Neuronal stem cell (in vitro differentiated cells): ENCODE measurements at regions not wholly inside any gene's neighbourhood (a gene's known extent, or its start where the extent isn't known, plus 50 kb on each side); places are given as distances from the start of the nearest gene placed in this dataset.

Experiments
- DNase-seq: peaks from one replicate; pipeline ENCODE4 v3.0.0-alpha.2; 2013; ENCODE audit warnings: low spot score
- H2AFZ ChIP-seq: one replicate; pipeline ENCODE4 v1.6.1; 2013; ENCODE audit warnings: mild to moderate bottlenecking, low read length, inconsistent platforms
- H2AK5ac ChIP-seq: 2 replicates; pipeline ENCODE4 v1.6.1; 2013; ENCODE audit warnings: low read depth, mild to moderate bottlenecking, inconsistent platforms, low read length, moderate library complexity, mixed read lengths
- H2BK120ac ChIP-seq: 2 replicates; pipeline ENCODE4 v1.6.1; 2013; ENCODE audit warnings: low read depth, mild to moderate bottlenecking, inconsistent platforms, low read length, moderate library complexity, mixed read lengths
- H2BK12ac ChIP-seq: one replicate; pipeline ENCODE4 v1.6.1; 2013; ENCODE audit warnings: low read length, inconsistent platforms
- H2BK15ac ChIP-seq: 2 replicates; pipeline ENCODE4 v1.6.1; 2013; ENCODE audit warnings: mild to moderate bottlenecking, low read length, inconsistent platforms, mixed read lengths
- H2BK5ac ChIP-seq: one replicate; pipeline ENCODE4 v1.6.1; 2013; ENCODE audit warnings: inconsistent platforms, mild to moderate bottlenecking, low read length, moderate library complexity
- H3K14ac ChIP-seq: one replicate; pipeline ENCODE4 v1.6.1; 2013; ENCODE audit warnings: low read length, inconsistent platforms
- H3K18ac ChIP-seq: 2 replicates; pipeline ENCODE4 v1.6.1; 2013; ENCODE audit warnings: low read length, inconsistent platforms
- H3K23ac ChIP-seq: 2 replicates; pipeline ENCODE4 v1.6.1; 2013; ENCODE audit warnings: low read depth, mild to moderate bottlenecking, mixed read lengths, low read length, inconsistent platforms; ENCODE audit not compliant: poor library complexity
- H3K27ac ChIP-seq: replicated peaks from 3 replicates; pipeline ENCODE4 v1.5.1; 2013; ENCODE audit warnings: low read length, inconsistent platforms
- H3K27me3 ChIP-seq, 3 experiments: 2 replicates each; pipeline ENCODE4 v1.6.1; 2013; ENCODE audit warnings: low read length in 3 of 3, mild to moderate bottlenecking in 2 of 3, inconsistent platforms in 1 of 3, low read depth in 1 of 3, mixed read lengths in 1 of 3, moderate library complexity in 1 of 3; ENCODE audit not compliant: control insufficient read depth in 3 of 3, insufficient read depth in 3 of 3
- H3K36me3 ChIP-seq, 2 donors: replicated peaks in 1 of 2; 2 replicates each; pipeline ENCODE4 v1.6.1; 2013; ENCODE audit warnings: low read length in 2 of 2; ENCODE audit not compliant: control insufficient read depth in 2 of 2, insufficient read depth in 2 of 2
- H3K4ac ChIP-seq: 2 replicates; pipeline ENCODE4 v1.6.1; 2013; ENCODE audit warnings: inconsistent platforms, mild to moderate bottlenecking, low read length, moderate library complexity
- H3K4me1 ChIP-seq, 2 donors: 1 replicate in 1 of 2; 2 replicates in 1 of 2; pipeline ENCODE4 v1.6.1; 2013; ENCODE audit warnings: low read length in 2 of 2, low read depth in 1 of 2; ENCODE audit not compliant: control insufficient read depth in 2 of 2, insufficient read depth in 1 of 2
- H3K4me2 ChIP-seq: one replicate; pipeline ENCODE4 v1.6.1; 2013; ENCODE audit warnings: mild to moderate bottlenecking, low read length, inconsistent platforms; ENCODE audit not compliant: insufficient read depth, poor library complexity, severe bottlenecking
- H3K4me3 ChIP-seq, 2 donors: 2 replicates each; pipeline ENCODE4 v1.5.1; 2013; ENCODE audit warnings: low read length in 2 of 2, mild to moderate bottlenecking in 2 of 2, inconsistent platforms in 1 of 2, moderate library complexity in 1 of 2
- H3K79me1 ChIP-seq: one replicate; pipeline ENCODE4 v1.6.1; 2013; ENCODE audit warnings: low read depth, mild to moderate bottlenecking, inconsistent platforms, low read length, moderate library complexity
- H3K9ac ChIP-seq: one replicate; pipeline ENCODE4 v1.6.1; 2013; ENCODE audit warnings: mild to moderate bottlenecking, low read depth, low read length, inconsistent platforms; ENCODE audit not compliant: poor library complexity
- H3K9me3 ChIP-seq, 2 donors: replicated peaks in 1 of 2; 2 replicates each; pipeline versions ENCODE3 to v1.6.1; 2013; ENCODE audit warnings: low read length in 2 of 2, mild to moderate bottlenecking in 2 of 2, inconsistent platforms in 1 of 2, low read depth in 1 of 2, mixed read lengths in 1 of 2, moderate library complexity in 1 of 2; ENCODE audit not compliant: control insufficient read depth in 2 of 2, insufficient read depth in 1 of 2
- H4K8ac ChIP-seq: one replicate; pipeline ENCODE4 v1.6.1; 2013; ENCODE audit warnings: low read depth, mild to moderate bottlenecking, inconsistent platforms, low read length, moderate library complexity
- H4K91ac ChIP-seq: one replicate; pipeline ENCODE4 v1.6.1; 2013; ENCODE audit warnings: low read length, low read depth, mild to moderate bottlenecking, inconsistent platforms; ENCODE audit not compliant: poor library complexity
- WGBS, 2 donors: extraction: QIAGEN DNeasy Blood & Tissue Kit; methylation state at CpG; one replicate each; pipeline ENCODE4 v1.1.7; 2013; ENCODE audit warnings: missing lambda C conversion rate in 2 of 2, mixed read lengths in 1 of 2; ENCODE audit not compliant: insufficient read length in 2 of 2, insufficient replicate concordance in 1 of 2; ENCODE audit errors: extremely low coverage in 2 of 2; 5-methylcytosine and 5-hydroxymethylcytosine counted together

GRCh38 chr3:178320456-178321351, 215.5 kb upstream of the KCNMB2 start:
- WGBS, 2 donors: no CpG with 5 or more reads among the region's 4 CpGs
- no peak overlapping the region for H3K9ac ChIP-seq
- no peak overlapping the region for H3K14ac ChIP-seq
- DNase-seq: no peak
- no peak overlapping the region for H2BK5ac ChIP-seq
- peak overlapping the region; percentile 53 for H2AFZ ChIP-seq
- no peak overlapping the region for H3K23ac ChIP-seq
- no peak overlapping the region for H3K18ac ChIP-seq
- no peak overlapping the region for H2BK15ac ChIP-seq
- H2BK120ac ChIP-seq: no peak overlapping the region
- H3K4me3 ChIP-seq: no peak overlapping the region
- H2AK5ac ChIP-seq: no peak overlapping the region
- H2BK12ac ChIP-seq: no peak overlapping the region
- no peaks in the 10 kb centered on the region for H3K9me3 ChIP-seq
- H3K79me1 ChIP-seq: no peaks in the 10 kb centered on the region
- H4K91ac ChIP-seq: no peak overlapping the region
- H3K27me3 ChIP-seq: no peaks in the 10 kb centered on the region
- H4K8ac ChIP-seq: no peak overlapping the region
- H3K36me3 ChIP-seq: no peaks in the 10 kb centered on the region
- no peak overlapping the region for H3K4me2 ChIP-seq
- H3K27ac ChIP-seq: no peak overlapping the region
- no peaks in the 10 kb centered on the region for H3K4me1 ChIP-seq
- no peak overlapping the region for H3K4ac ChIP-seq

GRCh38 chr3:178324356-178324755, 211.9 kb upstream of the KCNMB2 start:
- Histone ChIP-seq H2AFZ (no peak overlapping the region), H3K4me3 (no peak overlapping the region), H3K27ac (no peak overlapping the region), H3K9me3 (peaks cover 0 to under 1% of the 10 kb centered on the region in 2 donors), H3K4ac (no peak overlapping the region), H2BK15ac (no peak overlapping the region), H2BK5ac (no peak overlapping the region), H3K36me3 (no peaks in the 10 kb centered on the region), H4K91ac (no peak overlapping the region), H3K79me1 (no peaks in the 10 kb centered on the region), H3K9ac (no peak overlapping the region), H4K8ac (no peak overlapping the region), H2AK5ac (no peak overlapping the region), H2BK120ac (no peak overlapping the region), H3K18ac (no peak overlapping the region), H3K4me2 (no peak overlapping the region), H3K27me3 (no peaks in the 10 kb centered on the region), H3K23ac (no peak overlapping the region), H3K14ac (no peak overlapping the region), H3K4me1 (no peaks in the 10 kb centered on the region), H2BK12ac (no peak overlapping the region)
- WGBS, 2 donors: no CpG with 5 or more reads among the region's 5 CpGs
- DNase-seq: no peak

- no peak overlapping the region for H2BK12ac ChIP-seq
- no peak overlapping the region for H2AK5ac ChIP-seq
- H3K27me3 ChIP-seq: no peaks in the 10 kb centered on the region
- H2BK15ac ChIP-seq: no peak overlapping the region
- no peaks in the 10 kb centered on the region for H3K36me3 ChIP-seq
- H3K4me2 ChIP-seq: no peak overlapping the region
- H3K27ac ChIP-seq: no peak overlapping the region
- H3K9me3 ChIP-seq: peaks cover 0 to 3% of the 10 kb centered on the region in 2 donors
- H3K4ac ChIP-seq: no peak overlapping the region
- peak overlapping the region; percentile 28 for H2AFZ ChIP-seq
- H4K8ac ChIP-seq: no peak overlapping the region
- H2BK120ac ChIP-seq: no peak overlapping the region
- H3K4me3 ChIP-seq: no peak overlapping the region
- H3K4me1 ChIP-seq: no peaks in the 10 kb centered on the region
- no peak overlapping the region for H2BK5ac ChIP-seq
- no peak for DNase-seq
- no peak overlapping the region for H3K18ac ChIP-seq
- H3K9ac ChIP-seq: no peak overlapping the region
- no peak overlapping the region for H3K14ac ChIP-seq
- H4K91ac ChIP-seq: no peak overlapping the region
- H3K79me1 ChIP-seq: no peaks in the 10 kb centered on the region
- no CpG with 5 or more reads among the region's 1 CpG for WGBS, 2 donors
- no peak overlapping the region for H3K23ac ChIP-seq
These were observed 210.9 kb upstream of the KCNMB2 start for GRCh38 chr3:178325330-178325729.

- H2AFZ ChIP-seq: no peak overlapping the region
- no peak overlapping the region for H2BK5ac ChIP-seq
- H3K14ac ChIP-seq: no peak overlapping the region
- no peaks in the 10 kb centered on the region for H3K4me1 ChIP-seq
- no peak overlapping the region for H4K91ac ChIP-seq
- no peak overlapping the region for H3K23ac ChIP-seq
- H2BK15ac ChIP-seq: no peak overlapping the region
- H3K27me3 ChIP-seq: no peaks in the 10 kb centered on the region
- no peak overlapping the region for H2BK12ac ChIP-seq
- H3K36me3 ChIP-seq: no peaks in the 10 kb centered on the region
- no peak overlapping the region for H3K4ac ChIP-seq
- DNase-seq: no peak
- no peak overlapping the region for H4K8ac ChIP-seq
- H3K9me3 ChIP-seq: peaks cover 2 to 7% of the 10 kb centered on the region in 2 donors
- no peak overlapping the region for H2BK120ac ChIP-seq
- H3K4me2 ChIP-seq: no peak overlapping the region
- no peak overlapping the region for H2AK5ac ChIP-seq
- H3K18ac ChIP-seq: no peak overlapping the region
- no peaks in the 10 kb centered on the region for H3K79me1 ChIP-seq
- no peak overlapping the region for H3K4me3 ChIP-seq
- no peak overlapping the region for H3K9ac ChIP-seq
- no peak overlapping the region for H3K27ac ChIP-seq
- no CpG with 5 or more reads among the region's 1 CpG for WGBS, 2 donors
These were observed 206.3 kb upstream of the KCNMB2 start for GRCh38 chr3:178329936-178330335.
